Panc1 (cell line): ENCODE measurements at regions not wholly inside any gene's neighbourhood (a gene's known extent, or its start where the extent isn't known, plus 50 kb on each side); places are given as distances from the start of the nearest gene placed in this dataset.

Experiments used
- CTCF ChIP-seq: fragments of 450-650 bp; IDR thresholded peaks from 2 replicates; pipeline ENCODE4 v1.5.1; 2017; ENCODE audit warnings: mild to moderate bottlenecking
- POLR2AphosphoS5 ChIP-seq: IDR thresholded peaks from 2 replicates; pipeline ENCODE4 v1.6.1; 2012; ENCODE audit warnings: mild to moderate bottlenecking, low read depth, low read length, moderate library complexity
- REST ChIP-seq, 2 experiments: IDR thresholded peaks; 2 replicates each; pipeline ENCODE4 v1.6.1; 2011 to 2012; ENCODE audit warnings: low read depth in 2 of 2, control low read depth in 1 of 2, low read length in 1 of 2, mild to moderate bottlenecking in 1 of 2, moderate library complexity in 1 of 2; ENCODE audit not compliant: insufficient read depth in 1 of 2
- SIN3A ChIP-seq: IDR thresholded peaks from 2 replicates; pipeline ENCODE4 v1.6.1; 2012; ENCODE audit warnings: low read depth, mild to moderate bottlenecking, low read length, moderate library complexity, borderline replicate concordance; ENCODE audit not compliant: insufficient read depth

GRCh38 chr10:129258283-129258923, 208.6 kb upstream of the MGMT start:
- TF ChIP-seq CTCF (no peak), SIN3A (no peak), REST (IDR thresholded peaks at IDR 0.05; ENCODE audit: insufficient read depth in 1 of 2, low read depth in 2 of 2, low read length in 1 of 2) (no peak), POLR2AphosphoS5 (no peak)
